C4-2B (cell line): ENCODE measurements at regions not wholly inside any gene's neighbourhood (a gene's known extent, or its start where the extent isn't known, plus 50 kb on each side); places are given as distances from the start of the nearest gene placed in this dataset.

Source experiments
- CTCF ChIP-seq: fragments of 450-650 bp; conservative IDR thresholded peaks from 2 replicates; pipeline ENCODE4 v1.5.1; 2017; ENCODE audit warnings: mild to moderate bottlenecking
- ZFX ChIP-seq: fragments of 450-650 bp; IDR thresholded peaks from 2 replicates; pipeline ENCODE4 v1.6.1; 2017

GRCh38 chrX:3938587-3938986 lies 225.1 kb upstream of the PRKX start:
- TF ChIP-seq CTCF = no peak
- TF ChIP-seq ZFX = no peak
